ENCODE measurements at regions not wholly inside any gene's neighbourhood (a gene's known extent, or its start where the extent isn't known, plus 50 kb on each side); places are given as distances from the start of the nearest gene placed in this dataset.

GRCh38 chr6:26306232-26306631 is 58.8 kb upstream of the BTN3A2 start:
- Histone ChIP-seq H3K27ac (ENCODE audit: low read depth in 2 of 2, low read length in 2 of 2) (no peak overlapping the region), H3K4me3 (ENCODE audit: low read length in 3 of 3) (no peak overlapping the region), H3K4me1 (ENCODE audit: control insufficient read depth in 2 of 3, insufficient read depth in 2 of 3, low read depth in 1 of 3, low read length in 3 of 3) (peaks cover 0 to 2% (median 0%) of the 10 kb centered on the region in 3 donors), H3K36me3 (ENCODE audit: control insufficient read depth in 2 of 3, insufficient read depth in 3 of 3, low read length in 3 of 3) (no peaks in the 10 kb centered on the region), H3K9me3 (ENCODE audit: control insufficient read depth in 2 of 3, insufficient read depth in 1 of 3, low read length in 3 of 3) (no peaks in the 10 kb centered on the region), H3K9ac (ENCODE audit: low read length in 3 of 3) (no peak overlapping the region), H3K27me3 (ENCODE audit: control insufficient read depth, insufficient read depth, low read length) (no peaks in the 10 kb centered on the region)
- FAIRE-seq: no peak
- intact Hi-C loops (cut with DNase I): no loop called here
- no peak for TF ChIP-seq CTCF (IDR thresholded peaks at IDR 0.05; ENCODE audit: borderline replicate concordance, extremely low read depth, insufficient read depth)
- DNase-seq: no peak

- FAIRE-seq: no peak
Observed at GRCh38 chr6:26307850-26308249, 57.1 kb upstream of the BTN3A2 start.

GRCh38 chr6:26309731-26310142 is 55.3 kb upstream of the BTN3A2 start:
- peaks cover 0 to 4% (median 0%) of the 10 kb centered on the region in 3 donors for H3K4me1 ChIP-seq (ENCODE audit: control insufficient read depth in 2 of 3, insufficient read depth in 2 of 3, low read depth in 1 of 3, low read length in 3 of 3)
- H3K4me3 ChIP-seq (ENCODE audit: low read length in 3 of 3): no peak overlapping the region
- FAIRE-seq (no peak), DNase-seq (no peak)
- intact Hi-C loops (cut with DNase I): no loop called here
- no peak overlapping the region for H3K9ac ChIP-seq (ENCODE audit: low read length in 3 of 3)
- no peak for TF ChIP-seq CTCF (IDR thresholded peaks at IDR 0.05; ENCODE audit: borderline replicate concordance, extremely low read depth, insufficient read depth)
- no peaks in the 10 kb centered on the region for H3K36me3 ChIP-seq (ENCODE audit: control insufficient read depth in 2 of 3, insufficient read depth in 3 of 3, low read length in 3 of 3)
- H3K9me3 ChIP-seq (ENCODE audit: control insufficient read depth in 2 of 3, insufficient read depth in 1 of 3, low read length in 3 of 3): no peaks in the 10 kb centered on the region
- no peaks in the 10 kb centered on the region for H3K27me3 ChIP-seq (ENCODE audit: control insufficient read depth, insufficient read depth, low read length)
- H3K27ac ChIP-seq (ENCODE audit: low read depth in 2 of 2, low read length in 2 of 2): no peak overlapping the region

More at GRCh38 chr6:26307850-26308249, 57.1 kb upstream of the BTN3A2 start:
- H3K4me1 ChIP-seq (ENCODE audit: control insufficient read depth in 2 of 3, insufficient read depth in 2 of 3, low read depth in 1 of 3, low read length in 3 of 3): peaks cover 0 to 4% (median 0%) of the 10 kb centered on the region in 3 donors
- no peak overlapping the region for H3K9ac ChIP-seq (ENCODE audit: low read length in 3 of 3)
- no peaks in the 10 kb centered on the region for H3K9me3 ChIP-seq (ENCODE audit: control insufficient read depth in 2 of 3, insufficient read depth in 1 of 3, low read length in 3 of 3)
- intact Hi-C loops (cut with DNase I): no loop called here
- H3K27me3 ChIP-seq (ENCODE audit: control insufficient read depth, insufficient read depth, low read length): no peaks in the 10 kb centered on the region
- H3K27ac ChIP-seq (ENCODE audit: low read depth in 2 of 2, low read length in 2 of 2): no peak overlapping the region
- no peak overlapping the region for H3K4me3 ChIP-seq (ENCODE audit: low read length in 3 of 3)
- DNase-seq: no peak
- TF ChIP-seq CTCF (IDR thresholded peaks at IDR 0.05; ENCODE audit: borderline replicate concordance, extremely low read depth, insufficient read depth): no peak
- no peaks in the 10 kb centered on the region for H3K36me3 ChIP-seq (ENCODE audit: control insufficient read depth in 2 of 3, insufficient read depth in 3 of 3, low read length in 3 of 3)

GRCh38 chr6:26311012-26311384 is 54.0 kb upstream of the BTN3A2 start:
- H3K4me3 ChIP-seq (ENCODE audit: low read length in 3 of 3): no peak overlapping the region
- FAIRE-seq: no peak
- DNase-seq: peak in 2 of 5 donors; percentile 31 to 51

More at GRCh38 chr6:26311012-26311384, 54.0 kb upstream of the BTN3A2 start:
- Histone ChIP-seq H3K36me3 (ENCODE audit: control insufficient read depth in 2 of 3, insufficient read depth in 3 of 3, low read length in 3 of 3) (no peaks in the 10 kb centered on the region), H3K27ac (ENCODE audit: low read depth in 2 of 2, low read length in 2 of 2) (no peak overlapping the region), H3K4me1 (ENCODE audit: control insufficient read depth in 2 of 3, insufficient read depth in 2 of 3, low read depth in 1 of 3, low read length in 3 of 3) (peaks cover 0 to 4% (median 0%) of the 10 kb centered on the region in 3 donors), H3K9ac (ENCODE audit: low read length in 3 of 3) (no peak overlapping the region), H3K27me3 (ENCODE audit: control insufficient read depth, insufficient read depth, low read length) (no peaks in the 10 kb centered on the region), H3K9me3 (ENCODE audit: control insufficient read depth in 2 of 3, insufficient read depth in 1 of 3, low read length in 3 of 3) (no peaks in the 10 kb centered on the region)
- intact Hi-C loops (cut with DNase I): no loop called here
- no peak for TF ChIP-seq CTCF (IDR thresholded peaks at IDR 0.05; ENCODE audit: borderline replicate concordance, extremely low read depth, insufficient read depth)

Measured in kidney (tissue), 13 donors.